ENCODE measurements at regions not wholly inside any gene's neighbourhood (a gene's known extent, or its start where the extent isn't known, plus 50 kb on each side); places are given as distances from the start of the nearest gene placed in this dataset.

DNA sequence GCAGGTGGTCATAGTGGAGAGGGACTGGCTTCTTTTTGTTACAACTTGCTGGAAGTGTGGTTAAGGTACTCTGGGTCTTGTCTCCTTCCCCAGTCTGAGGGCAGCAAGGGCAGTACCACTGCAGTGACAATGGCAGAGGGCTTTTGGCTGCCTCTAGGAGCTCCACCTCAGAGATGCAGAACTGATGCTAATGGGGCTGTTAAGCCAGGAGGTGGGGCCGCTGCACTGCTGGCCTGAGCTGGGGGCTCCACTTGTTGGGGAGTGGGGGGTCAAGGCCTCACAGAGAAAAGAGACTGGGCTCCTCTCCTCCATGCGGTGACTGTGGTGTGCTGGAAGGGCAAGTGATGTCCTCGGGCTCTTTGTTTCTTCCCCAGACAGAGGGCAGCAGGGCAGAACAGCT, 135.7 kb downstream of the DSEL start:
- DNase-seq (ENCODE audit: low spot score) = no peak

GRCh38 chr18:67379981-67380380, 136.5 kb downstream of the DSEL start:
- no peak for DNase-seq (ENCODE audit: low spot score)

GRCh38 chr18:67376372-67376771, 140.1 kb downstream of the DSEL start:
- DNase-seq (ENCODE audit: low spot score) = no peak

DNA sequence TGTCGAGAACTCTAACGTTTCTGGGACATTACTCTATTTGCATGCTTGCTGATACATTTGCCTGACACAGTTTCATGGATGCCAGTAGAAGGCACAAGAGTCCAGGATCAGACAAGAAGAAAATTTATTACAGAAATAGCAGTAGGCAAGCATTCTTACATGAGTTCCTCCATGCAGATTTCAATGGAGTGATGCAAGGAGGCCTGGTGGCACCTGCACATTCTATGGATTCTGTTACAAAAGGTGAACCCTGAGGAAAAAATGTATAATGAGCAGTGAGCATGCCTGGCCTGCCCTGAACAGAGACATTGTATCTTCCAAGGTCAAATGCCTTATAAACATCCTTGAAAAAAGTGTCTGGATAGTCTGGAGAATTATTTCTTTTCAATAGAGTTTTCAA, 142.9 kb downstream of the DSEL start:
- no peak for DNase-seq (ENCODE audit: low spot score)

DNA sequence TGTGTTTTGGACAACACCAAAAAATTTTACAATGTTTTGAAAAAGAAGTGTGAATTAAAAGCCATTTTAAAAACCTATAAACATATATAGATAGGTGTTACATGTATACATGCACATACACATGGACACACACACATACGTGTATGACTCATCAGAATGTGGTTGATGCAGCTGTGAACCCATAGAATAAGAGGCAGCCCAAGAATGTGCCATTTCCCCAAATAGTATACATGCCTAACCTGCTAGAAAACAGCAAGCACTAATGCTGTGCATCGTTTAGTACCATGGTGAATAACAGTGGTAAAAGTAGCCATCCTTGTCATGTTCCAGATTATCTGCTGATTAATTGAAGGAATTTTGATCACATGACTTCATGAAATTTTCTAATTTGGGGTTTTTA, 149.0 kb downstream of the DSEL start:
- no peak for DNase-seq (ENCODE audit: low spot score)

GRCh38 chr18:67363694-67364093, 152.8 kb downstream of the DSEL start:
- DNase-seq (ENCODE audit: low spot score) = no peak

GRCh38 chr18:67362906-67363305, 153.6 kb downstream of the DSEL start:
- DNase-seq (ENCODE audit: low spot score) = no peak

DNA sequence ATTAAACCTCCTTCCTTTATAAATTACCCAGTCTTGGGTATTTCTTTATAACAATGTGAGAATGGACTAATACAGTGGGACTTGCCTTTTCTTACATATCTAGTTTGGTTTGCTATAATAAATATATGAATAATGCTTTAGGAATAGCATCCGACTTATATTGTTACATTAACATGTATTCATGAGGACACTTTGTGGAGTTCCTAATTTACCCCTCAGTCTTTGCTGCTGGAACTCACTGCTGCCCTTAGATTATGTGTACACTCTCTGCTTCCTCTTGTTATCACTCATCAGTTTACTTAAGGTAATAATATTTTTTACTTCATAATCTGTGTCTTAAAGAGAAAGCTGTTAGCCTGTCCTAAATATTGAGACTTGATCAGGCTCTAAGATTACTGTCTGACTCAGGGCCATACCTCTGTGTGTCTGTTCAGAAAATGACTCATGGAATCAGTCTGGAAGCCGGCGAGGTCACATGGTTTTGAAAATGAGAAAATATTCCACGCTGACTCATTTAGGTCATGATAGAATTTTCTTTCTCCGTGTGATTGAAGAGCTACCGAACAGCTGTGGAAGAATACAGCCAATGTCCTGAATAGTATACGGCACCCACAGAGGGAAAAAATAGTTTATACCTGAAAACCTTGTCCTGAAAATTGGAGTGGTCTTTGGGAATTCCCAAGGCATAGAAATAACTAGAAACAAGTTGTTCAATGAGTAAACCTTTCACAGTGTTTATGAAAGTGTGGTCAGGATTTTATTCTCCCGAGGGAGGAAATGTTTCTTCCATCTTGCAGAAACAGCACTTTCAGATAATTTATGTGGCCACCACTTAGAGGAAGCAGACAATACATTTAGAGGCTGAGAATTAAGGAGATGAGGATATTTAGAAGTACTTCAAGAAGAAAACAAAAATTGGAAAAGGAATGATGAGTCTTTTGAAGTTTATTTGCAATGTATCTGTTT, 156.4 kb downstream of the DSEL start:
- no peak for DNase-seq (ENCODE audit: low spot score)

- no peak for DNase-seq (ENCODE audit: low spot score)
Observed at GRCh38 chr18:67358947-67359346, 157.6 kb downstream of the DSEL start.

DNA sequence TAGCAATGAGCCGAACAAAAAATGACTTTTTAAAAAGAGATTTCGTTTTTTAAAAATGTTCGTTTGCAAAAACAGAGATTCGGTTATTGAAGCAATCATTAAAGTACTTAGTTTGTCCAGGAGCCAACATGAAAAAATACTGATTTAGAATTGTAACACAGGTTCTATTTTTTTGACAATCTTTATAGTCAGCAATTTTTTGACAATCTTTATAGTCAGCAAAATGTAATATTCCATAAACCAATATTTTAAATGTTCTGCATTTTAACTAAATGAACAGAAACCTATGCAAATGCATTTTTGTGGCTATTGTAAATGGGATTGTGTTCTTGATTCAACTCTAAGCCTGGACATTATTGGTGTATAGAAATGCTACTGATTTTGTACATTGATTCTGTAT, 161.8 kb downstream of the DSEL start:
- DNase-seq (ENCODE audit: low spot score) = no peak

DNA sequence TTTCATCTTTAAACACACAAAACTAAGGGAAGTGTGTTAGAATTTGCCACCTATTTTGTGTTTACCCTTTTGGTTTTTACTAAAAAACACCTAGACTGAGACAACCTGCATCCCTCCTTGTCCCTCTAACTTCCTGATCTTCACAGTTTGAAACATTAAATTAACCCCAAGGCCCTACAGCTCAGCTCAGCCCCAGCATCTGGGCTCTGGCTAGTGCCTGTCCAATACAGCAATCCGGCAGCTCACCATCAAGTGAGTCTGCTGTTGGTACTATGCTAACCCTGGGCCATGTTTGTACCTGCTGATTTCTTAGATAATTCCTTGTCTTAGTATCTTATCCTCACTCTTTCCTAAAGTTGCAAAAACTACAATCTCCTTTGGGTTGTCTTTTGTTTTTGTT, 162.4 kb downstream of the DSEL start:
- DNase-seq (ENCODE audit: low spot score) = no peak

GRCh38 chr18:67347438-67347837, 169.1 kb downstream of the DSEL start:
- DNase-seq (ENCODE audit: low spot score) = no peak

DNA sequence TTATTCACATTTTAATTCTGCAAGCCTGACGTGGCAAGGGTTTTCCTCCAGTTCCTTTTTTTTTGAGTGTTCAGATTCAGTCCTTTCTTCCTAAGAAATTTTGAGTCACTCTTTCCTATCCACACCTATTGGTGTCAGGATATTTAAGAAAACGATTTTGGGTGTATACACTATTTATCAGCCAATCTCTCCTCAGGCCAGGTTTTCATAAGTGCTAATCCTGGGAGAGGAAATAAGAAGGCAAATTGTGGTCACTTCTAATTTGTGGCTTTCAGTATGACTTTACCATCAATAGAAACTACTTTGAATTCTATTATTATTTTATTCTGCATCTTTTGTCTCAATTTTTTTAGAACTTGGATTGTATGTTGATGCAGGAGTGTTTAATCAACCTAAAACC, 174.4 kb downstream of the DSEL start:
- DNase-seq (ENCODE audit: low spot score) = no peak

DNA sequence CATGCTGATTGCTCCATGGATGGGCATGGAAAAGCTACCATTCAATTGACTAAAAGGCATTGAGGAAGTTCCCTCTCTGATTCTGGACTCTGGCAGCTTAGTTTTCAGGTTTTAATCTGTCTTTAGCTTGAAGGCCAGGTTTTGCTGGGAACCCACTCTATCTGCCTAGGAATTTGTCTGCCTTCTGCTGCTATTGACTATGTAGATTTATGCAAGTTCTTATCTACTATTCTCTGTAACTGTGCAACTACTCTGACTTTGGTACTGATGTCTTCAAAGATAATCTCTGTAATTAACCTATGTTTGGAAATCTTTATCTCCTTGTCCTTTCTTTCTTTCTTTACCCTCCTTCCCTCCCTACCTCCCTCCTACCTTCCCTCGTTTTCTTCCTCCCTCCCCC, 178.8 kb downstream of the DSEL start:
- no peak for DNase-seq (ENCODE audit: low spot score)

GRCh38 chr18:67331857-67332256, 184.7 kb downstream of the DSEL start:
- DNase-seq (ENCODE audit: low spot score) = no peak

DNA sequence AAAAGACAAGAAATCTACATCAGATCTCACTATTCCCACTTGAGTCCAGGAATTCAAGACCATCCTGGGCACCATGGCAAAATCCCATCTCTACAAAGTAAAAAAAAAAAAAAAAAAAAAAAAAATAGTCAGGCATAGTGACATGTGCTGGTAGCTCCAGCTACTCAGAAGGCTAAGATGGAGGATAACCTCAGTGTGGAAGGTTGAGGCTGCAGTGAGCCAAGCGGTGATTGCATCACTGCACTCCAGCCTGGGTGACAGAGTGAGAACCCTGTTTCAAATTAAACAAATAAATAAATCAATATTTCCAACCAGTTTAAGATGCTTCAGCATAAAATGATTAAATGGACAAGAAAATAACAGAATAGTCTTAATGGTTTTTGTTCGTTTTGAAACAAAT, 197.4 kb downstream of the DSEL start:
- no peak for DNase-seq (ENCODE audit: low spot score)

GRCh38 chr18:67318651-67319050, 197.9 kb downstream of the DSEL start:
- DNase-seq (ENCODE audit: low spot score) = no peak

GRCh38 chr18:67310826-67311225, 205.7 kb downstream of the DSEL start:
- DNase-seq (ENCODE audit: low spot score) = no peak

DNA sequence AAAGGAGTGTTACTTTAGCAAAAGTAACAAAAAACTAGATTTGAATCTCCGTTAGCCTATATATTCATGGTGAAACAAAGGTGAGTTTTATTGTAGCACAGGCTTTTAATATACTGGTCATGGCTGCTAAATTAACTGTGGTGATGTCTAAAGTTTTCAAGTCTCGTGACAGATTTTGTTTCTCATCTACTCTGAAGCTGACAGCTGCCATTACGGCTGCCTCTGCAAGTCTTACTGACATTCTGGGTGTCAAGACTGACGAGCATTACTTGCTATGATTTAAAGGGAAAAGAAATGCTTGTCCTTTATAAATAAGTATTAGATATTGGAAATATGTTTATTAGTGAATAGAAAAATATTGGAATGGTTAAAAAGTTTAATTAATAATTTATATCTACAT, 207.7 kb downstream of the DSEL start:
- DNase-seq (ENCODE audit: low spot score) = no peak

- no peak for DNase-seq (ENCODE audit: low spot score)
Observed at GRCh38 chr18:67305466-67305865, 211.1 kb downstream of the DSEL start.

DNA sequence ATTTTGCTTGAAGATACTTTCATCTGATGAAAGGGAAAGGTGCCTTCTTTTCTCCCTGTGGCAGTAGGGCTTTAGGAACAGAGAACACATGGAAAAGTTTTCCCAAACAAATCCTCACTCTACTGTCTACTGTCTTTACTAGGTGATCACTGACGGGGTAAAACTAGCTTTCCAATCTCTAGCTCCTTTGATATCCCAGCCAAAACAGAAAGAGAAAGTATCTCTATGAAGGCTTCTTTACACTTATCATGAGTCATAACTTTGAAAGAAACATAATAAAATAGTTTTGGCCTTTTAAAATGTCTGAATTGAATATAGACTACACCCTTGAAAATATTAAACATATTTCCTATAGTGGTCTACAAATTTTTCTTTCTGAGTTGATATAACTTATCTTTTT, 214.5 kb downstream of the DSEL start:
- DNase-seq (ENCODE audit: low spot score) = no peak

DNA sequence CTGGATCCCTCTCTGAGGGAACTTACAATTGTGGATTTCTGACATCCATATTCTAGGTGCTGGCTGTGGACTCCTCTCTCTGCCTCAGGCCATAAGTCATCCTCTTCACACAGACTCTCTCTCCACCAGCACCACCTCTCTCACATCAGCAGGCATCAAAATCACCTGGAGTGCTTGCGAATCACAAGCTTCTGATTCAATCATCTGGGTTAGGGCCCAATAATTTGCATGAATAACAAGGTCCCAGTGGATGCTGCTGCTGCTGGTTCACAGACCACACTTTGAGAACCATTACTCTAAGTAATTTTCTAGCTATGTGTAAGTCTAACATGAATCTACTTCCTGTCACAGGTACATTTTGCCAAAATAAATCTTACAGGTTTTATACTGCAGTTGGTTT, 214.9 kb downstream of the DSEL start:
- no peak for DNase-seq (ENCODE audit: low spot score)

GRCh38 chr18:67300498-67300897, 216.0 kb downstream of the DSEL start:
- DNase-seq (ENCODE audit: low spot score) = no peak

GRCh38 chr18:67292814-67293213, 223.7 kb downstream of the DSEL start:
- DNase-seq (ENCODE audit: low spot score) = no peak
